ENCODE measurements at regions not wholly inside any gene's neighbourhood (a gene's known extent, or its start where the extent isn't known, plus 50 kb on each side); places are given as distances from the start of the nearest gene placed in this dataset.

DNA sequence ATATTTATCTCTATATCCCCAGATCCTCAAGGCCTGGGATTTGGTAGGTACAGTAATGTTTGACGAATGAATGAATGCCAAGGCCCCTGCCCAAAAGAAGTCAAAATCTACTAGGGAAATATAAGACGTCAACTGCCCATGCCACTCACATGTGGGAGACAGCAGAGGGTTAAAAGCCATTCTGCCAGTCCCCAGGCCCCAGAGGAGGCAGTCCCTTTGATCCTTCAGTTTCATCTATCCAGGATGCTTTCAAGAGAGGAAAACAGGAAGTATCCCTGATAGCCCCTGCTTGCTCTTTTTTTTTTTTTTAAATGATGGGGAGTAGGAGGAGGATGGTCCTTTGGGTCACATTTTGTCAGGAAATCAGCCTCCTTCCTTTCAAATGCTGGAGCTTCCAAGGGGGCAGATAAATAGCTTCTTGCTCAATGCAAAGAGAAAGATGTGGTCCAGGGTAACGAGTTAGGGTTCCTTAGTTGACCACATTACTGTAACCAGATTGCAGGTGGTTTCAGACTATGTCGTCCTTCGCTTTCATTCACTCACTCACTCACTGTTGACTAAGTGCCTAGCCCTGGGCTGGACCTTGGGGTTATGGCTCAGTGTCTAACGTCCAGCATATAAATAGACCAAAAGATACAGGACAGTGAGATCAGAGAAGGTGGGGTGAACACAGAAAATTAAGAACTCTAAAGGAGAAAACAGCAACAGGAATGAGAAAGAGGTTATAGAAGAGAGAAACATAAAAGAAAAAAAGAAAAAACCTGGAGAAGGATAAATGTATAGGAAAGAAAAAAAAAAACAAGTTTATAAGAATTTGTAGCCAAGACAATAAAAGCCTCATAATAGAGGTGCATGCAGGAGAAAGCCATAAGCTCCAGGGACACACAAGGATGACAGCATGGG is 64.6 kb upstream of the PIM1 start:
- no peak for FAIRE-seq

GRCh38 chr6:37106051-37106363 is 63.9 kb upstream of the PIM1 start:
- no peak for FAIRE-seq

DNA sequence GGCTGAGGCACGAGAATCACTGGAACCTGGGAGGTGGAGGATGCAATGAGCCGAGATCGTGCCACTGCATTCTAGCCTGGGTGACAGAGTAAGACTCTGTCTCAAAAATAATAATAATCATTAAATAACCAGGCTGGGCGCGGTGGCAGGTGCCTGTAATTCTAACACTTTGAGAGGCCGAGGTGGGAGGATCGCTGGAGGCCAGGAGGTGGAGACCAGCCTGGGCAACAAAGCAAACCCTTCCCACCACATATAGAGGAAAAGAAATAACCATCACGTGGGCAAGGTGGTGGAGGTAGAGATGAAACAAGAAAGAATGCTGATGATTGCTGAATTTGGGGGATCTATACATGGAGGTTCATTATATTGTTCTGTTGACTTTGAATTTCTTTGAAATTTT is 63.4 kb upstream of the PIM1 start:
- FAIRE-seq = no peak

- FAIRE-seq = no peak
These were observed 62.9 kb upstream of the PIM1 start for GRCh38 chr6:37106982-37107491.

DNA sequence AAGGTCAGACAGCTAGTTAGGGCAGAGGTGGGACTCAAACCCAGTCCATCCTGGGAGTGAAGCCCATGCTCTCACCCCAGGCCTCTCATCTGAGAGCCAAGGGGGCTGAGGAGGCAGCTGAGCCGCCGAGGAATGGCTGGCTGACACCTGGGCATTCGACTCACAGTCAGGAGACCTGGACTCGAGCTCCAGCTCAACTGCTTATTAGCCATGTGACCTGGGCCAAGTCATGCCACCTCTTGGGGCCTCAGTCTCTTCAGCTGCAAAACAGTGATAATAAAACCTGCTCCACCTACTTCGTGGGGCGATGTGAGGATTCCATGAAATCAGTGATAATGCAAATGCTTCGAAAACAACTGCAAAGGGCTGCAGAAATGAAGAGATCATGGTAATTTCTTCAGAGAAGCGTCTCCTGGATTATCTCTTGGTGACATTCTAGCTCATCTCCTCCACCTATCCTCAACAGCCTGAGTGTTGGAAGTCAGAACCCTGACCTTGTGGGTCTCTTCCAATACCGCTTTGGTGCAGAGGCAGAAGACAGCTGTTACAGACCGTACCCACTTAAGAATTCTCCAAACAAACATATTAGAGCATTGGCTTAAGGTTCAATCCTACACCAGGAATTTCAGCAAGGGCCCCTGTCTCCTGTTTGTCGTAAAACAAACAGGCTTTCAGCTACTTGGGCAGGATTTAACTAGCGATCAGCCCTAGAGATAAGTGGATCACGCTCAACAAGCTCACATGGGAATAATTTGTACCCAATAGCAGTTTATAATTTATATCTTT is 60.0 kb upstream of the PIM1 start:
- FAIRE-seq = no peak

GRCh38 chr6:37110500-37111461 is 59.2 kb upstream of the PIM1 start:
- no peak for FAIRE-seq

GRCh38 chr6:37113976-37114375 is 56.0 kb upstream of the PIM1 start:
- no peak for FAIRE-seq

- FAIRE-seq = no peak
These were observed 55.3 kb upstream of the PIM1 start for GRCh38 chr6:37114612-37115011.

- no peak for FAIRE-seq
These were observed 54.6 kb upstream of the PIM1 start for GRCh38 chr6:37115236-37115895.

- no peak for FAIRE-seq
These were observed 53.6 kb upstream of the PIM1 start for GRCh38 chr6:37116326-37116725.

GRCh38 chr6:37119387-37119886 is 50.5 kb upstream of the PIM1 start:
- FAIRE-seq = no peak
